HCT116 (cell line): ENCODE measurements at regions not wholly inside any gene's neighbourhood (a gene's known extent, or its start where the extent isn't known, plus 50 kb on each side); places are given as distances from the start of the nearest gene placed in this dataset.

ENCODE experiments used
- ATAC-seq: fragments of 200-7000 bp; cut with Tn5 transposase; 2 replicates; pipeline ENCODE4 v1.9.1; 2020; ENCODE audit warnings: mild to moderate bottlenecking, moderate library complexity
- BruUV-seq: library from RNA; stranded (reverse); fragments of 400-500 nt; replicated peaks from 2 replicates; lab custom pipeline; 2021; lab: Mats Ljungman, UMichigan
- CTCF ChIA-PET: fragments of 300-600 bp; sonication (Branson Sonifier 250); formaldehyde crosslinking; loops from one replicate; lab custom pipeline; 2021; ENCODE audit warnings: antibody characterized with exemption; lab: Charles Lee
- POLR2A ChIA-PET: fragments of 300-600, 350-600 bp; sonication (Branson Sonifier 250); formaldehyde crosslinking; loops from one replicate; lab custom pipeline; 2021; ENCODE audit warnings: antibody characterized with exemption; lab: Charles Lee
- RAD21 ChIA-PET, 2 experiments: fragments of 300-600 bp; sonication (Branson Sonifier 250); formaldehyde crosslinking; loops; one replicate each; lab custom pipeline; 2023; ENCODE audit warnings: low total read pairs in 2 of 2; ENCODE audit not compliant: uncharacterized antibody in 2 of 2, unreplicated experiment in 2 of 2, low non-redundant PET in 1 of 2; lab: Charles Lee
- DNase-seq: peaks from one replicate; pipeline ENCODE4 v3.0.0-alpha.2; 2010; ENCODE audit warnings: low read depth, low spot score
- H2AFZ ChIP-seq: fragments of 200-600 bp; shearing (Covaris generic), sonication (generic); 2 replicates; pipeline ENCODE4 v1.6.1; 2017; ENCODE audit warnings: low read depth, mixed run types, mixed read lengths, antibody characterized with exemption, low read length; ENCODE audit not compliant: poor library complexity, severe bottlenecking
- H3K27ac ChIP-seq: 2 replicates; pipeline ENCODE4 v1.5.1; 2012; ENCODE audit warnings: low read depth, low read length
- H3K27me3 ChIP-seq: fragments of 200-600 bp; sonication (generic); 2 replicates; pipeline ENCODE4 v1.6.1; 2016; ENCODE audit warnings: mixed run types, low read length, mixed read lengths; ENCODE audit not compliant: insufficient read depth
- H3K36me3 ChIP-seq, 2 experiments: fragments of 200-500 bp in 1 of 2; fragments of 200-600 bp in 1 of 2; sonication (Bioruptor generic) in 1 of 2; sonication (generic) in 1 of 2; 2 replicates each; pipeline versions ENCODE4 v1.5.1 to v1.6.1; 2014 to 2016; ENCODE audit warnings: low read length in 2 of 2, inconsistent platforms in 1 of 2, mixed read lengths in 1 of 2, mixed run types in 1 of 2; ENCODE audit not compliant: insufficient read depth in 2 of 2, control insufficient read depth in 1 of 2
- H3K4me1 ChIP-seq, 2 experiments: fragments of 200-600 bp in 1 of 2; sonication (generic) in 1 of 2; 2 replicates each; pipeline versions ENCODE4 v1.5.1 to v1.6.1; 2012 to 2017; ENCODE audit warnings: low read length in 2 of 2, inconsistent platforms in 1 of 2, mild to moderate bottlenecking in 1 of 2, mixed read lengths in 1 of 2, mixed run types in 1 of 2, moderate library complexity in 1 of 2; ENCODE audit not compliant: insufficient read depth in 2 of 2, control insufficient read depth in 1 of 2
- H3K4me2 ChIP-seq: fragments of 200-600 bp; sonication (generic); 2 replicates; pipeline ENCODE4 v1.6.1; 2017; ENCODE audit warnings: mixed run types, low read length, mixed read lengths
- H3K4me3 ChIP-seq, 2 experiments: fragments of 200-600 bp in 1 of 2; sonication (generic) in 1 of 2; replicated peaks in 1 of 2; 2 replicates each; pipeline ENCODE4 v1.5.1; 2011 to 2016; ENCODE audit warnings: low read length in 2 of 2, control low read depth in 1 of 2, low read depth in 1 of 2, mild to moderate bottlenecking in 1 of 2, mixed read lengths in 1 of 2, mixed run types in 1 of 2
- H3K79me2 ChIP-seq: fragments of 200-600 bp; sonication (generic); 2 replicates; pipeline ENCODE4 v1.6.1; 2017; ENCODE audit warnings: mild to moderate bottlenecking, mixed run types, low read length, moderate library complexity, mixed read lengths; ENCODE audit not compliant: insufficient read depth
- H3K9ac ChIP-seq: fragments of 200-600 bp; sonication (generic); 2 replicates; pipeline ENCODE4 v1.6.1; 2016; ENCODE audit warnings: low read length, mixed read lengths
- H3K9me2 ChIP-seq: fragments of 200-600 bp; sonication (generic), shearing (Covaris generic); 2 replicates; pipeline ENCODE4 v1.6.1; 2017; ENCODE audit warnings: mixed run types, mild to moderate bottlenecking, moderate library complexity; ENCODE audit not compliant: insufficient read depth
- H3K9me3 ChIP-seq, 2 experiments: fragments of 200-500 bp in 1 of 2; fragments of 200-600 bp in 1 of 2; sonication (Bioruptor generic) in 1 of 2; sonication (generic) in 1 of 2; 2 replicates each; pipeline ENCODE4 v1.6.1; 2014 to 2017; ENCODE audit warnings: low read length in 2 of 2, mixed read lengths in 2 of 2, inconsistent platforms in 1 of 2, low read depth in 1 of 2, mild to moderate bottlenecking in 1 of 2, mixed run types in 1 of 2, moderate library complexity in 1 of 2; ENCODE audit not compliant: control insufficient read depth in 1 of 2, insufficient read depth in 1 of 2
- H4K20me1 ChIP-seq: fragments of 200-600 bp; sonication (generic), shearing (Covaris generic); 2 replicates; pipeline ENCODE4 v1.6.1; 2017; ENCODE audit warnings: mixed run types, mild to moderate bottlenecking, moderate library complexity; ENCODE audit not compliant: insufficient read depth
- CBX3 ChIP-seq: IDR thresholded peaks from 2 replicates; pipeline ENCODE4 v1.6.1; 2012; ENCODE audit warnings: low read depth
- CTCF ChIP-seq, 3 experiments: fragments of 200-600 bp in 1 of 3; sonication (generic) in 1 of 3; IDR thresholded peaks in 2 of 3; conservative IDR thresholded peaks in 1 of 3; 2 replicates each; pipeline ENCODE4 v1.5.1; 2012 to 2017; ENCODE audit warnings: low read depth in 2 of 3, low read length in 2 of 3, antibody characterized with exemption in 1 of 3, borderline replicate concordance in 1 of 3, control low read depth in 1 of 3, mild to moderate bottlenecking in 1 of 3, mixed read lengths in 1 of 3, mixed run types in 1 of 3, moderate library complexity in 1 of 3; ENCODE audit not compliant: insufficient read depth in 1 of 3
- ELF1 ChIP-seq: IDR thresholded peaks from 2 replicates; pipeline ENCODE4 v1.6.1; 2012; ENCODE audit warnings: low read depth, borderline replicate concordance
- EZH2 ChIP-seq: fragments of 200-600 bp; sonication (generic); IDR thresholded peaks from 2 replicates; pipeline ENCODE4 v1.6.1; 2017; ENCODE audit warnings: antibody characterized with exemption, mixed run types
- FOSL1 ChIP-seq: IDR thresholded peaks from 2 replicates; pipeline ENCODE4 v1.6.1; 2012; ENCODE audit warnings: low read depth
- RAD21 ChIP-seq: IDR thresholded peaks from 2 replicates; pipeline ENCODE4 v1.6.1; 2012; ENCODE audit warnings: low read depth, mild to moderate bottlenecking
- SP1 ChIP-seq: IDR thresholded peaks from 2 replicates; pipeline ENCODE4 v1.6.1; 2012; ENCODE audit warnings: low read depth
- SRF ChIP-seq: IDR thresholded peaks from 2 replicates; pipeline ENCODE4 v1.6.1; 2012; ENCODE audit warnings: low read depth
- YY1 ChIP-seq: IDR thresholded peaks from 2 replicates; pipeline ENCODE4 v1.6.1; 2011; ENCODE audit warnings: low read length, low read depth, moderate library complexity, mild to moderate bottlenecking; ENCODE audit not compliant: insufficient replicate concordance; ENCODE audit errors: extremely low read depth
- ZBTB33 ChIP-seq: IDR thresholded peaks from 2 replicates; pipeline ENCODE4 v1.6.1; 2011; ENCODE audit warnings: mild to moderate bottlenecking, low read length, moderate library complexity; ENCODE audit not compliant: insufficient replicate concordance; ENCODE audit errors: extremely low read depth
- ZFX ChIP-seq: fragments of 450-650 bp; IDR thresholded peaks from 2 replicates; pipeline ENCODE4 v1.6.1; 2017
- intact Hi-C: fragments of 100-400 bp; cut with micrococcal nuclease; formaldehyde crosslinking; loops from 2 replicates; pipeline ENCODE4 v1.10.0; 2022

- BruUV-seq, result no TSS peak
- ATAC-seq (no peak), DNase-seq (no peak)
- TF ChIP-seq ZFX (no peak), CBX3 (no peak), SRF (no peak), EZH2 (no peak), ELF1 (no peak), RAD21 (no peak), YY1 (no peak), ZBTB33 (no peak), FOSL1 (no peak)
- ChIA-PET POLR2A (no interaction called here), CTCF (interaction anchor here (0.6 kb wide), 1 partner anchor 26 kb away, joined by 3 read pairs; no protein-coding TSS in a partner anchor), RAD21 (no interaction called here)
- Histone ChIP-seq H3K36me3 (no peaks in the 10 kb centered on the region), H3K27me3 (0 out of 2 replicates have a peak, but pooled peaks cover 14% of the 10 kb centered on the region), H3K4me1 (no peaks in the 10 kb centered on the region), H3K9me3 (no peaks in the 10 kb centered on the region), H3K4me2 (no peak overlapping the region), H3K9ac (no peak overlapping the region), H3K9me2 (no peaks in the 10 kb centered on the region), H3K4me3 (no peak overlapping the region), H3K27ac (no peak overlapping the region), H3K79me2 (no peaks in the 10 kb centered on the region), H4K20me1 (no peaks in the 10 kb centered on the region), H2AFZ (no peak overlapping the region)
- intact Hi-C loops, result no loop called here
Measured at GRCh38 chr6:50102676-50103075, 52.9 kb upstream of the DEFB112 start.

- DNase-seq (no peak), ATAC-seq (no peak)
- Histone ChIP-seq H3K27ac (no peak overlapping the region), H4K20me1 (no peaks in the 10 kb centered on the region), H3K4me2 (no peak overlapping the region), H3K36me3 (no peaks in the 10 kb centered on the region), H3K79me2 (no peaks in the 10 kb centered on the region), H3K9me3 (no peaks in the 10 kb centered on the region), H2AFZ (no peak overlapping the region), H3K27me3 (peaks cover 13% of the 10 kb centered on the region; the same call in 1 of the 2 replicates), H3K9me2 (no peaks in the 10 kb centered on the region), H3K9ac (no peak overlapping the region), H3K4me1 (no peaks in the 10 kb centered on the region), H3K4me3 (no peak overlapping the region)
- POLR2A ChIA-PET, result no interaction called here
- no TSS peak for BruUV-seq
- CTCF ChIA-PET, result interaction anchor here (1.3 kb wide), 2 partner anchors 18 to 34 kb away, joined by 3 to 4 read pairs; no protein-coding TSS in a partner anchor
- intact Hi-C loops, result no loop called here
- TF ChIP-seq SP1 (no peak), FOSL1 (no peak), ZBTB33 (no peak), CTCF (IDR thresholded peaks at IDR 0.05 in 2 of 3, conservative IDR thresholded peaks at IDR 0.05 in 1 of 3; ENCODE audit: borderline replicate concordance in 1 of 3, insufficient read depth in 1 of 3, low read depth in 2 of 3, low read length in 2 of 3) (no peak)
- RAD21 ChIA-PET, result no interaction called here
Measured at GRCh38 chr6:50110587-50110986, 60.9 kb upstream of the DEFB112 start.
